ENCODE measurements at regions not wholly inside any gene's neighbourhood (a gene's known extent, or its start where the extent isn't known, plus 50 kb on each side); places are given as distances from the start of the nearest gene placed in this dataset.

GRCh38 chr12:24632466-24632865 is 316.4 kb downstream of the BCAT1 start:
- no peak for TF ChIP-seq CTCF (IDR thresholded peaks at IDR 0.05; ENCODE audit: low read depth, low read length)
- no peak for TF ChIP-seq POLR2A (IDR thresholded peaks at IDR 0.05; ENCODE audit: extremely low read depth, insufficient read length)
- TF ChIP-seq MAX (IDR thresholded peaks at IDR 0.05; ENCODE audit: low read depth, low read length): no peak
- TF ChIP-seq MYC (IDR thresholded peaks at IDR 0.05; ENCODE audit: low read depth, low read length): no peak

All from NB4 (cell line).